ENCODE measurements at regions not wholly inside any gene's neighbourhood (a gene's known extent, or its start where the extent isn't known, plus 50 kb on each side); places are given as distances from the start of the nearest gene placed in this dataset.

DNA sequence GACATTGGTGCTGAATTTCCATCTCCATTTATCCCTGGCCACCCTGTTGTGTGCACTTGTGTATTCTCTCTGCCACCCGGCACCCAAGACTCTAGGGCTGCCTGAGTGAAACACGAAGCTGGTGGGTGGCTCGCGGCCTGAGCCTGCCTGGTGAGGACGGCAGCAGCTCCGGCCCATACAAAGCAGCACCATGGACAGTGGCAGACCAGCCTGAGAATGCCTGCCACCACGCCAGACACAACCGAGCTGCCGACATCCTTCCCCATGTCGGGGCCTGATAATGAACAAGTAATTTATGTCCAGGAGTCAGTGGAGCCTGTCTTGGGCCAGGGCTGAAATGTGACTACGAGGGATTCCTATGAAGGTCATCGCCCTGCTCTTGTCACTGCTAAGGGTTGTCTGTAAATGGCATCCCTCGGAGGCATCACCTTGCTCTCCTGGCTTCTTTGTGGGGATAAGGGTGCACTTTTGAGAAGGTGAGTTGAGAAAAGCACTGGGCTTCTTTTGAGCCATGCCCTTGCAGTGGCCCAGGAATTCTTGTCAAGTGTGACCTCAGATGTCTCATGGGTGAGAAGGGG, 175.7 kb downstream of the MELK start:
- no peak overlapping the region for H3K4me3 ChIP-seq (ENCODE audit: low read depth, low read length)
- no peak for DNase-seq (ENCODE audit: low read depth)
- TF ChIP-seq, protein P1, sequence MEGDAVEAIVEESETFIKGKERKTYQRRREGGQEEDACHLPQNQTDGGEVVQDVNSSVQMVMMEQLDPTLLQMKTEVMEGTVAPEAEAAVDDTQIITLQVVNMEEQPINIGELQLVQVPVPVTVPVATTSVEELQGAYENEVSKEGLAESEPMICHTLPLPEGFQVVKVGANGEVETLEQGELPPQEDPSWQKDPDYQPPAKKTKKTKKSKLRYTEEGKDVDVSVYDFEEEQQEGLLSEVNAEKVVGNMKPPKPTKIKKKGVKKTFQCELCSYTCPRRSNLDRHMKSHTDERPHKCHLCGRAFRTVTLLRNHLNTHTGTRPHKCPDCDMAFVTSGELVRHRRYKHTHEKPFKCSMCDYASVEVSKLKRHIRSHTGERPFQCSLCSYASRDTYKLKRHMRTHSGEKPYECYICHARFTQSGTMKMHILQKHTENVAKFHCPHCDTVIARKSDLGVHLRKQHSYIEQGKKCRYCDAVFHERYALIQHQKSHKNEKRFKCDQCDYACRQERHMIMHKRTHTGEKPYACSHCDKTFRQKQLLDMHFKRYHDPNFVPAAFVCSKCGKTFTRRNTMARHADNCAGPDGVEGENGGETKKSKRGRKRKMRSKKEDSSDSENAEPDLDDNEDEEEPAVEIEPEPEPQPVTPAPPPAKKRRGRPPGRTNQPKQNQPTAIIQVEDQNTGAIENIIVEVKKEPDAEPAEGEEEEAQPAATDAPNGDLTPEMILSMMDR (conservative IDR thresholded peaks at IDR 0.05; ENCODE audit: low read depth, low read length) = no peak

DNA sequence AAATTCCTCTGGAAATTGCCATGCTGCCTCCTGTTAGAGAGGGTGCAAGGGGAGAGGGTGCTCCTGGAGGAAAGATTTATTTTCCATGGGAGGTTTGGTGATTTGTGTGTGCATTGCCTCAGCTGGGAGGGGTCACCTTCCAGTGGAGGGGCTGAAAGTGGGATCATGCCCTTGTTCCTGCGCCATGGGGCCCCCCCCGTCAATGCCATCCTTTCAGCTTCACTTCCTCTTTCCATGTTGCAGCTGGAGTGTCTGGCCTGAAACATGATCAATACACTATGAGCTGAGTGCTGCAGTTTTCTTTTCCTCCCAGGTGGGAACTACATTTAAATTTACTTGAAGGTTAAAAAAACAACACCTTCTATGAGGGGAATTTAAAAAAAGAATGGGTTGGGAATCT, 176.8 kb downstream of the MELK start:
- TF ChIP-seq, protein P1 (conservative IDR thresholded peaks at IDR 0.05; ENCODE audit: low read depth, low read length) = no peak
- DNase-seq (ENCODE audit: low read depth) = no peak
- H3K4me3 ChIP-seq (ENCODE audit: low read depth, low read length) = no peak overlapping the region

DNA sequence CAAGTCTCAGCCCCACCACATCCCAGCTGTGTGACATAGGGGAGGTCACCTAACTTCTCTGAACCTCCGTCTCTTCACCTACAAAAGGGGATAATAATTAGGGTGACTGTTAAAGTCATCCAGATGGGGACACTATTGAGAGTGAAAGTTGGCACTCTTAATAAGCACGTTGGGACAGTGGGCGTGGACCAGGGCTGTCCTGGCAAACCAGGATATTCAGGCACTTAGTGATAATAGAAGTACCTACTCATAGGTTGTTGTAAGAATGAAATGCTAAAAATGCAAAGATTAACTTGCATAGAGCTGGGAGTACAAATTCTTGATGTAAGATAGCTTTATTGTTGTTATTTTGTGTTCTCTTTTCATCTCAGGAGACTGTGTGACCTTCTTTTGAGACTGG, 177.9 kb downstream of the MELK start:
- H3K4me3 ChIP-seq (ENCODE audit: low read depth, low read length) = no peak overlapping the region
- TF ChIP-seq, protein P1 (conservative IDR thresholded peaks at IDR 0.05; ENCODE audit: low read depth, low read length) = no peak
- no peak for DNase-seq (ENCODE audit: low read depth)

DNA sequence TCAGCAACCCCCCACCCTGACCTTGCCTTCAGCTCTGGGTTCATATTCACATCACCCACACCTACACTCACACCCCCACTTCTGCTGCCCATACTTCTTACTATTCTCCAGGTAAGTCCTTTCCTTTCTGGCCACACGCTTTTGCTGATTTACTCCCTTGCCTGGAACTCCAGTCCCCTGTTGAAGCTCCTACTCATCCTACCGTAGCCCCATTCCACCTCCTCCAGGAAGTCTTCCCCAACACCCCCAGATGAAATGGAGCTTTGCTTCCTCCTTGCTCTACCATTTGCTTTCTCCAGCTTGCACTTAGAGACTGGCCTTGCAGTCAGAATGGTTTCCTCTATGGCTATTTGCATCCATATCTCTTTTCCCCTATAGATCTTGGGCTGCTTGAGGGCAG, 182.3 kb downstream of the MELK start:
- no peak for DNase-seq (ENCODE audit: low read depth)
- H3K4me3 ChIP-seq (ENCODE audit: low read depth, low read length) = no peak overlapping the region
- TF ChIP-seq, protein P1 (conservative IDR thresholded peaks at IDR 0.05; ENCODE audit: low read depth, low read length) = no peak

DNA sequence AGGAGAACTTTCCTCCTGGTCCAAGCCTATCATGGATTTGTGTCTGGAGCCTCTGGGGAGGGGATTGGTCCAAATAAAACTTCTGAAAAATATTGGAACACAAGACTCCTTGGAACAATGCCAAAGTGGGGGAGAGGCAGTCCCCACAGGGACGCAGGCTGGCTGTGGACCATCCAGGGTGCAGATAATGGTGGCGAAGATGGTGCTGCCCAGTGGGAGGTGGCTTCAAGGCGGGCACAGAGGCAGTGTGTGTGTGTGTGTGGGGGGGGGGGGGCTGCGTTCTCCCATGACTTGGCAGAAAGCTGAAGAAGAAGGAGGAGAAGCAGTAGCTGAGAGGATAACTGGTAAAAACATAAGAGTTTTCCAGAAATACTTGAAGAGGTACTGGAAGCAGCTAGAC, 186.4 kb downstream of the MELK start:
- DNase-seq (ENCODE audit: low read depth) = no peak
- TF ChIP-seq, protein P1 (conservative IDR thresholded peaks at IDR 0.05; ENCODE audit: low read depth, low read length) = no peak
- H3K4me3 ChIP-seq (ENCODE audit: low read depth, low read length) = no peak overlapping the region

DNA sequence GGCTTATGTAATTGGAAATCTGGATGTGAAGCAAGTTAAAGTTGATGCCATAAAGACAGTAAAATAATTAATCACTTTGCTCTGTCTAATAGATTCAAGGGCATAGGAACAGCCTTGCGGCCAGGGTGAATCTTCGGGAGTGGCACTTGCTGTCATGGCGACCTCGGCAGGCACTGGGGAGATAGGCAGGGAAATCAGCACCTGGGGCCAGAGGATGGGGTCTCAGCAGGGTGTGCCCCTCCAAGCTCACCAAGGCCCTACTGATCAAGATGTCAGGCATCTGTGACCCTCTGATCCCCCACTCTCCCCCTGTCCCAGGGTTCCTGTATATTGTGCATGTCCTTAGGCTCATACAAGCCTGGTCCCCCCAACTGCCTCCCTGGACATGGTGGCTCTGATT, 187.3 kb downstream of the MELK start:
- H3K4me3 ChIP-seq (ENCODE audit: low read depth, low read length) = no peak overlapping the region
- TF ChIP-seq, protein P1 (conservative IDR thresholded peaks at IDR 0.05; ENCODE audit: low read depth, low read length) = no peak
- no peak for DNase-seq (ENCODE audit: low read depth)

DNA sequence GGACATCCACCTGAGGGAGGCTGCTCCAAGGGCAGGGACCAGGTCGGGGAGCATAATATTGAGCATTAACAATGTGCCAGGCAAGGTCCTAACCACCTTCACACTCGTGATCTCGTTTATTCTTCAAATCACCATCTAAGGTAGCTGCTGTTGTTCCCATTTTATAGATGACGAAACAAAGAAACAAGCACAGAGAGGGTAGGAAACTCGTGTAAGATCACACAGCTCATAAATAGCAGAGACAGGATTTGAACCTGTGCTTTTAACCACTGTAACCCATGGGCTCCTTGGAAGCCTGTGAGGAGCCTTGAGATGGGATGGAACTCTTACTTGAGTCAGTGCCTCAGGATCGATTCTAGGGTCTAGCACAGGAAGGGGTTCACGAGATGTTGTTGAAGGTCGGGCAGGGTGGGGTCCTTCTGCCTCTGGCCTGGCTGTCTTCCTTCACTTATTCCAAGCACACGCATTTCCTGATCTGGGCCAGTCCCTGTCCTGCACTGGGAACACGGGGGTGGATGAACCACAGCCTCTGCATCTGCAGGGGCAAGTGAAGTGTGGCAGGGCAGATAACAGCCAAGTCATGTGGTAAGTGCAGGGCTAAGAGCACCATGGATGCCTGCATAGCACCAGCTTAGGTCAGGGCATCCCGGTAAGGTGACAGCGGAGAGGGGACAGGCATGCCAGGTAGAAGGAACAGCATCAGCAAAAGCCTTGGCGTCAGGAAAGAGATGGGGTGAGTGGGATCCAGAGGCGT, 188.1 kb downstream of the MELK start:
- no peak overlapping the region for H3K4me3 ChIP-seq (ENCODE audit: low read depth, low read length)
- TF ChIP-seq, protein P1 (conservative IDR thresholded peaks at IDR 0.05; ENCODE audit: low read depth, low read length) = no peak
- no peak for DNase-seq (ENCODE audit: low read depth)

All from epithelial cell of proximal tubule (primary cell).